ENCODE measurements at regions not wholly inside any gene's neighbourhood (a gene's known extent, or its start where the extent isn't known, plus 50 kb on each side); places are given as distances from the start of the nearest gene placed in this dataset.
"Not testable (repeated sequence)": the region's sequence is repeated elsewhere in the genome, so short reads cannot be mapped to it uniquely, and the experiment has no call there.

DNA sequence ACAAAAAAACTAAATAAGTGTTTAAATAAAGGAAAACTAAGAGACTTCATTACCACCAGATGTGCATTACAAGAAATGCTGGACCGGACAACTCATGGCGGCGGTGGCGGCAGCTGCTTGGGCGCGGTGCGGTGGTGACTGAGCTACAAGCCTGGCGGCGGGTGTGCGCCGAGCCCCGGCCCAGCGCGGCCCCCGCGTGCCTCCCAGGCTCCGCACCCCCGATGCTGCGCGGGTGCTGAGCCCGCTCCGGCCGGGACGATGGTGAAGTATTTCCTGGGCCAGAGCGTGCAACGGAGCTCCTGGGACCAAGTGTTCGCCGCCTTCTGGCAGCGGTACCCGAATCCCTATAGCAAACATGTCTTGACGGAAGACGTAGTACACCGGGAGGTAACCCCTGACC lies 52.2 kb upstream of the RCOR3 start:
- Mint-ChIP-seq H3K27me3 (ENCODE audit: insufficient read depth) (peaks cover 2% of the 10 kb centered on the region), H3K27ac (no peak overlapping the region), H3K36me3 (ENCODE audit: low read depth) (no peaks in the 10 kb centered on the region), H3K9me3 (no peaks in the 10 kb centered on the region), H3K4me1 (ENCODE audit: low read depth) (no peaks in the 10 kb centered on the region), H3K4me3 (no peak overlapping the region)
- intact Hi-C loops (cut with micrococcal nuclease), result no loop called here
- no peak for DNase-seq (ENCODE audit: low spot score)

DNA sequence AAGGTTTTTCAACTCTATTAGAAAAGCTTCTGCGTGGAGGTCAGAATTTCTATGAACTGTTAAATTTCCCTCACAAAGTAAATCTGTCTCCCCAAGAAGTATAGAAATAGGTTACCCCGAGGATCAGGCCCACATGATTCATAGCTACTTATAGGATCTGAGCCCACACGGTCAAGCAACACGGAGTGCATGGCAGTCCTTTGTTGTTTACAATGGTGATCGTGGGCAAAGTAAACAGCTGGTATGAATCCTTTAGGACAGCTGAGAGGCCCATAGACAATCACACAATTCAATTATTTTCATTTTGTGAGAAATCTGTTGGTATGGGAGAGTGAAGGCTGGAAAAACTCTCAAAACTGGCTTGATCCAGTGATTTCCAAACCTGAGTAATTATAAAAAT lies 58.9 kb upstream of the RCOR3 start:
- Mint-ChIP-seq H3K36me3 (ENCODE audit: low read depth) (no peaks in the 10 kb centered on the region), H3K4me3 (no peak overlapping the region), H3K9me3 (no peaks in the 10 kb centered on the region), H3K4me1 (ENCODE audit: low read depth) (no peaks in the 10 kb centered on the region), H3K27ac (no peak overlapping the region), H3K27me3 (ENCODE audit: insufficient read depth) (peaks cover 7% of the 10 kb centered on the region)
- intact Hi-C loops (cut with micrococcal nuclease), result no loop called here
- DNase-seq (ENCODE audit: low spot score), result no peak

DNA sequence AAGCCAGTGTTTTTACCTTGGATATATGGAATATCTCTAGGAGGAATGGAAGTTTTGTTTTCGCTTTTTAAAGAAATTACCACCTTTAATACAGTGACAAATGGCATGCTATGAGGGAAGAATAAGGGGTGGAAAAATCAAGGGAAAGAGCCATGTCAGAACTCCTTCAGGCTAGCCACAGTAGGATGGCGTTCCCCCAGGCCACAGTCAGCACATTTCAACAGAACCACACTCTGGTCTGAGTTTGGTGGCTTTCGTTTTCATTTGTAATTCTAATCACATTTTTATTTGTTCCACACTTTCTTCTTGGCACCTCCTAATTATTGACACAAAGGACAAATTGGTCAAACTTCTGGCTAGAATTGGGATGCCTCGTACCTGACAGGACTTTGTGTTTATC lies 60.3 kb upstream of the RCOR3 start:
- H3K9me3 Mint-ChIP-seq, result no peaks in the 10 kb centered on the region
- DNase-seq (ENCODE audit: low spot score), result no peak
- H3K36me3 Mint-ChIP-seq (ENCODE audit: low read depth), result no peaks in the 10 kb centered on the region
- peaks cover 12% of the 10 kb centered on the region for H3K27me3 Mint-ChIP-seq (ENCODE audit: insufficient read depth)
- H3K4me3 Mint-ChIP-seq, result no peak overlapping the region
- H3K27ac Mint-ChIP-seq, result no peak overlapping the region
- intact Hi-C loops (cut with micrococcal nuclease), result no loop called here
- H3K4me1 Mint-ChIP-seq (ENCODE audit: low read depth), result no peaks in the 10 kb centered on the region

DNA sequence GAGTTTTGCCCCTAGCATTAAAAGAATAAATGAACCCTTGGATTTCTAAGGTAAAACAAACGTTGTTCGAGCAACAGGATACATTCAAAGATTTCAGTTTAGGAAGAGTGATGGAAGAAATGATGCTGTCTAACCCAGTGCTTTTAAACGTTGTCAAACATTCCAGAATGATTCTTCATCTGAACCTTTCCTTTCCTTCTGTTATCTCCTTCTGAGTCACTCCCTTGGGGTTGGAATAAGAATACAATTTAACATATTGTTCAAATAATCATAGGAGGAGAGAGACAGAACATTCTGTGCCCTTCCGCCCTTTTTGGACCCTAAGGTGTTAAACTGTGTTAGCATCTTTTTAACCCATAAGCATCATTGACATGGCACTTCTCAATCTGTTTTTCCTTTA lies 61.1 kb upstream of the RCOR3 start:
- Mint-ChIP-seq H3K27ac (no peak overlapping the region), H3K9me3 (no peaks in the 10 kb centered on the region), H3K36me3 (ENCODE audit: low read depth) (no peaks in the 10 kb centered on the region), H3K27me3 (ENCODE audit: insufficient read depth) (peaks cover 15% of the 10 kb centered on the region), H3K4me1 (ENCODE audit: low read depth) (no peaks in the 10 kb centered on the region), H3K4me3 (no peak overlapping the region)
- no peak for DNase-seq (ENCODE audit: low spot score)
- intact Hi-C loops (cut with micrococcal nuclease), result no loop called here

DNA sequence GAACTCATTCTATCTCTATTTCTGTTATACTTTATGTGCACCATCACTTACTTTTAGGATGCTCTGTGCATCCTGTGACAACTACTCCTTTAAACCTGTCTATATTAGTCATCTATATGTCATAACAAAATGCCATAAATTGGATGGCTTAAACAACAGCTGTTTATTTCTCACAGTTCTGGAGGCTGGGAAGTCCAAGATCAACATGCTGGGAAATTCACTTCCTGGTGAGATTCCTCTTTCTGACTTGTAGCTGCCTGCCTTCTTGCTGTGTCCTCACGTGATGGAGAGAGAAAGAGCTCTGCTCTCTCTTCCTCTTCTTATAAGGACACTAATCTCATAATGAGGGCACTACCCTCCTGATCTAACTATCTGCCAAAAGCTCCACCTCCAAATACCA lies 62.3 kb upstream of the RCOR3 start:
- no peak overlapping the region for H3K27ac Mint-ChIP-seq
- H3K36me3 Mint-ChIP-seq (ENCODE audit: low read depth), result no peaks in the 10 kb centered on the region
- intact Hi-C loops (cut with micrococcal nuclease), result no loop called here
- no peaks in the 10 kb centered on the region for H3K4me1 Mint-ChIP-seq (ENCODE audit: low read depth)
- H3K9me3 Mint-ChIP-seq, result no peaks in the 10 kb centered on the region
- H3K27me3 Mint-ChIP-seq (ENCODE audit: insufficient read depth), result peaks cover 13% of the 10 kb centered on the region
- no peak for DNase-seq (ENCODE audit: low spot score)
- H3K4me3 Mint-ChIP-seq, result no peak overlapping the region

DNA sequence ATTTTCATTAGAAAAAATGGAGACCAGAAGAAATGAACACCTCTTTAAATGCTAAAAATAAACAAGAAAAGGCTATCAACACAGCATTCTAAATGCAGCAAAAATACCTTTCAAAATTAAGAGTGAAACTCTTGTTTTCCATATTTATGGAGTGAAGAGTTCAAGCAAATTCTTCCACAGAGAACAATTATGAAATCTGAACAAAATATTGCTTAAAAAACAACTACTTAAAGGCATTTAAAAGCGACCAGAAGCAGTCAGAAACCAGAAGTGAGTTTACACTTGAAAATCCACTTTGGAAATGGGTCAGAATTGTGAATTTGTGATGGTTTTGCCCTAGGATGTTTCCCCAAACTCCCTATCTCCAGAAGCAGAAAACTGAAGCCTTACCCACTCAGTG lies 60.9 kb upstream of the KCNH1 start:
- no peak overlapping the region for H3K27ac Mint-ChIP-seq
- no peaks in the 10 kb centered on the region for H3K4me1 Mint-ChIP-seq (ENCODE audit: low read depth)
- H3K9me3 Mint-ChIP-seq, result no peaks in the 10 kb centered on the region
- intact Hi-C loops (cut with micrococcal nuclease), result no loop called here
- peaks cover 13% of the 10 kb centered on the region for H3K27me3 Mint-ChIP-seq (ENCODE audit: insufficient read depth)
- no peaks in the 10 kb centered on the region for H3K36me3 Mint-ChIP-seq (ENCODE audit: low read depth)
- no peak for DNase-seq (ENCODE audit: low spot score)
- no peak overlapping the region for H3K4me3 Mint-ChIP-seq

DNA sequence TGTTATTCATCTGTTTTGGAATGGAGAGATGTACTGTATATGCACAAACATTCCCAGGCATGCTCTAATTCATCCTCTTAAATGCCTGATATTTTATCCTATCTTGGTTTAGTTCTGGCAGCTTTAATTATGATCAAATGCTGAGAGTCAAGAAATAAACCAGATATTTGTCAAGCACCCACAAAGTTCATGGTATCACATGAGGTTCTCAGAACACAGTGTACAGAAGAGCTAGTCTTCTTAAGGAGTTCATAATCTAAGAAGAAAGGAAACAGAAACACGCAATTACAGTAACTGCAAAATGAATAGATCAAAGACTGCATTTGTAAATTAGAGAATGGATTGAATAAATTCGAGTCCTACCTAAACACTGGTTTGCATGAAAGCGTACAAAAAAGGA lies 58.3 kb upstream of the KCNH1 start:
- Mint-ChIP-seq H3K9me3 (no peaks in the 10 kb centered on the region), H3K27ac (no peak overlapping the region), H3K27me3 (ENCODE audit: insufficient read depth) (peaks cover 10% of the 10 kb centered on the region), H3K4me1 (ENCODE audit: low read depth) (no peaks in the 10 kb centered on the region), H3K36me3 (ENCODE audit: low read depth) (no peaks in the 10 kb centered on the region), H3K4me3 (no peak overlapping the region)
- intact Hi-C loops (cut with micrococcal nuclease), result no loop called here
- no peak for DNase-seq (ENCODE audit: low spot score)

DNA sequence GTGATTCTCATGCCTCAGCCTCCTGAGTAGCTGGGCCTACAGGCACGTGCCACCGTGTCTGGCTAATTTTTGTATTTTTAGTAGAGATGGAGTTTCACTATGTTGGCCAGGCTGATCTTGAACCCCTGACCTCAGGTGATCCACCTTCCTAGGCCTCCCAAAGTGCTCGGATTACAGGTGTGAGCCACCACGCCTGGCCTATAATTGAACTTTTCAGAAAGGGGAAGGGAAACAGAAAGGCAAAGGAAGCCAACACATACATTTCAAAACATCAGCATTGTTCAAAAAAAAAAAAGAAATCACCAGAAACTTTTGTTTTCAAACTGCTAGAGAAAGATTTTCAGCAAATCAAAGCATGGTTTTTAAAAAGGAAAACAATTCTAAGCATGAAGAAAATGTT lies 54.8 kb upstream of the KCNH1 start:
- H3K27me3 Mint-ChIP-seq (ENCODE audit: insufficient read depth); DNase-seq (ENCODE audit: low spot score); H3K9me3 Mint-ChIP-seq; H3K4me1 Mint-ChIP-seq (ENCODE audit: low read depth); H3K4me3 Mint-ChIP-seq; H3K27ac Mint-ChIP-seq; intact Hi-C loops (cut with micrococcal nuclease); H3K36me3 Mint-ChIP-seq (ENCODE audit: low read depth): not testable (repeated sequence)

DNA sequence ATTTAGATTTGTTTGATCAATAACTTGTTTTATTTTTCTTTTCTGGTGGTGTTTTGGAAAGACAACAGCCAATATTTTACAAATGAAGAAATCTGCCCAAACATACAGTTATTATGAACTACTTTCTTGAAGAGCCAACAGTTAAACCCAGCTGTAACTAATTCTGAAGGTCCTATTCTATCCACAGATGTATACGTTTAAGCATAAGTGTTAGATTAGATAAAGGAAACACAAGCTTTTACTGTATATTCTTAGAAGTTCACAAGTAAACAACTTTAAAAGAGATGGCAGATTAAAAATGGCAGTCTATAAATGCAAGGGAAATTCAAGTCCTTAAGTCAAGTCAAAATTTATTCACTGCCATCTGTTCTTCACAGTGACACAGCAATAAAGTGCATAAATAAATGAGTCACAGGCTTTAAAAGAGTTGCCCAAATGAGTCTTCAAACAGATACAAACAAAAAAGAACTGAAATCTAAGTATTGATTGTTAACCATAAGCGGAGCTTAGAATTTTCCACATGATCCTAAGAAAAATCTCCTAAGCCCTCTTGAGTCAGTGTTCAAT lies 49.9 kb upstream of the KCNH1 start:
- peaks cover 11% of the 10 kb centered on the region for H3K27me3 Mint-ChIP-seq (ENCODE audit: insufficient read depth)
- DNase-seq (ENCODE audit: low spot score), result no peak
- no peaks in the 10 kb centered on the region for H3K36me3 Mint-ChIP-seq (ENCODE audit: low read depth)
- H3K4me3 Mint-ChIP-seq, result no peak overlapping the region
- no peaks in the 10 kb centered on the region for H3K9me3 Mint-ChIP-seq
- no peaks in the 10 kb centered on the region for H3K4me1 Mint-ChIP-seq (ENCODE audit: low read depth)
- intact Hi-C loops (cut with micrococcal nuclease), result loop anchor here (2.0 kb wide), 1 partner anchor 45 kb away; no protein-coding TSS in a partner anchor
- no peak overlapping the region for H3K27ac Mint-ChIP-seq

All from activated T-helper 1 cell treated with anti-CD3 and anti-CD28 coated beads, Interleukin-12 subunit alpha, Interleukin-12 subunit beta, Interleukin-2, Interleukin-4 antibody, amounts not matched to agents 30 ng/mL and 10 ng/mL and 1 ng/mL, durations not matched to agents 14 hours and 24 hours and 36 hours (primary cell).